ENCODE measurements at regions not wholly inside any gene's neighbourhood (a gene's known extent, or its start where the extent isn't known, plus 50 kb on each side); places are given as distances from the start of the nearest gene placed in this dataset.

GRCh38 chr20:60270341-60270740 lies 312.1 kb downstream of the CDH26 start:
- H3K4me3 ChIP-seq = no peak overlapping the region
- H3K36me3 ChIP-seq (ENCODE audit: insufficient read depth in 1 of 2, low read depth in 1 of 2) = no peaks in the 10 kb centered on the region
- TF ChIP-seq CTCF (IDR thresholded peaks at IDR 0.05) = no peak
- ATAC-seq (peak in 3 of 4 donors; percentile 69 to 81 (median 78)), DNase-seq (no peak)
- intact Hi-C loops (cut with DNase I) = no loop called here
- H3K4me1 ChIP-seq = peaks cover 3% of the 10 kb centered on the region
- H3K27me3 ChIP-seq (ENCODE audit: insufficient read depth in 3 of 3, low read length in 2 of 3) = no peaks in the 10 kb centered on the region
- no peaks in the 10 kb centered on the region for H3K9me3 ChIP-seq
- 53 to 66% (median 66%) methylated on average over 4 of the region's 4 CpGs for WGBS, 3 donors
- peak overlapping the region; percentile 41 for H3K27ac ChIP-seq

- Histone ChIP-seq H3K4me1 (peaks cover 3% of the 10 kb centered on the region), H3K27me3 (ENCODE audit: insufficient read depth in 3 of 3, low read length in 2 of 3) (no peaks in the 10 kb centered on the region), H3K4me3 (no peak overlapping the region), H3K27ac (no peak overlapping the region), H3K9me3 (no peaks in the 10 kb centered on the region), H3K36me3 (ENCODE audit: insufficient read depth in 1 of 2, low read depth in 1 of 2) (no peaks in the 10 kb centered on the region)
- intact Hi-C loops (cut with DNase I) = no loop called here
- no peak for DNase-seq
- peak; percentile 22 for TF ChIP-seq CTCF (IDR thresholded peaks at IDR 0.05)
- 51 to 71% (median 66%) methylated on average over 2 of the region's 2 CpGs for WGBS, 3 donors
- ATAC-seq = no peak
Observed at GRCh38 chr20:60271597-60271996, 313.4 kb downstream of the CDH26 start.

- Histone ChIP-seq H3K4me3 (no peak overlapping the region), H3K4me1 (peaks cover 3% of the 10 kb centered on the region), H3K27me3 (ENCODE audit: insufficient read depth in 3 of 3, low read length in 2 of 3) (no peaks in the 10 kb centered on the region), H3K36me3 (ENCODE audit: insufficient read depth in 1 of 2, low read depth in 1 of 2) (no peaks in the 10 kb centered on the region), H3K27ac (no peak overlapping the region), H3K9me3 (no peaks in the 10 kb centered on the region)
- WGBS, 3 donors = 86 to 90% (median 88%) methylated on average over 6 of the region's 6 CpGs
- ATAC-seq (no peak), DNase-seq (no peak)
- TF ChIP-seq CTCF (IDR thresholded peaks at IDR 0.05) = no peak
- intact Hi-C loops (cut with DNase I) = no loop called here
Observed at GRCh38 chr20:60272790-60273189, 314.6 kb downstream of the CDH26 start.

- no peak for DNase-seq
- no peak for TF ChIP-seq CTCF (IDR thresholded peaks at IDR 0.05)
- H3K27me3 ChIP-seq (ENCODE audit: insufficient read depth in 3 of 3, low read length in 2 of 3) = no peaks in the 10 kb centered on the region
- no peaks in the 10 kb centered on the region for H3K4me1 ChIP-seq
- no peaks in the 10 kb centered on the region for H3K9me3 ChIP-seq
- WGBS, 3 donors = 73 to 90% (median 85%) methylated on average over 3 of the region's 3 CpGs
- ATAC-seq = no peak
- no peak overlapping the region for H3K4me3 ChIP-seq
- intact Hi-C loops (cut with DNase I) = no loop called here
- no peak overlapping the region for H3K27ac ChIP-seq
- H3K36me3 ChIP-seq (ENCODE audit: insufficient read depth in 1 of 2, low read depth in 1 of 2) = no peaks in the 10 kb centered on the region
Observed at GRCh38 chr20:60274717-60275116, 316.5 kb downstream of the CDH26 start.

GRCh38 chr20:60281295-60281694 lies 323.1 kb downstream of the CDH26 start:
- H3K4me1 ChIP-seq = no peaks in the 10 kb centered on the region
- intact Hi-C loops (cut with DNase I) = no loop called here
- no peaks in the 10 kb centered on the region for H3K36me3 ChIP-seq (ENCODE audit: insufficient read depth in 1 of 2, low read depth in 1 of 2)
- H3K27me3 ChIP-seq (ENCODE audit: insufficient read depth in 3 of 3, low read length in 2 of 3) = no peaks in the 10 kb centered on the region
- DNase-seq = no peak
- no peaks in the 10 kb centered on the region for H3K9me3 ChIP-seq
- H3K27ac ChIP-seq = no peak overlapping the region
- no peak overlapping the region for H3K4me3 ChIP-seq
- no peak for TF ChIP-seq CTCF (IDR thresholded peaks at IDR 0.05)
- 67 to 78% (median 74%) methylated on average over 6 of the region's 6 CpGs for WGBS, 3 donors
- no peak for ATAC-seq
